Adipocyte (in vitro differentiated cells): ENCODE measurements at regions not wholly inside any gene's neighbourhood (a gene's known extent, or its start where the extent isn't known, plus 50 kb on each side); places are given as distances from the start of the nearest gene placed in this dataset.

Source experiments
- DNase-seq: peaks from one replicate; pipeline ENCODE4 v3.0.0-alpha.2; 2015; ENCODE audit warnings: low read depth
- H3K27me3 ChIP-seq: replicated peaks from 2 replicates; pipeline ENCODE4 v1.7.0; 2013; ENCODE audit warnings: mild to moderate bottlenecking, low read length, moderate library complexity; ENCODE audit not compliant: control insufficient read depth, insufficient read depth
- H3K36me3 ChIP-seq: 2 replicates; pipeline ENCODE4 v1.7.0; 2013; ENCODE audit warnings: low read length, mild to moderate bottlenecking, moderate library complexity; ENCODE audit not compliant: control insufficient read depth, insufficient read depth, severe bottlenecking
- H3K4me1 ChIP-seq: 2 replicates; pipeline ENCODE4 v1.7.0; 2013; ENCODE audit warnings: mild to moderate bottlenecking, low read length, moderate library complexity; ENCODE audit not compliant: control insufficient read depth, insufficient read depth
- H3K4me3 ChIP-seq: 2 replicates; pipeline ENCODE4 v1.7.0; 2013; ENCODE audit warnings: mild to moderate bottlenecking, low read length, moderate library complexity
- H3K9ac ChIP-seq: 2 replicates; pipeline ENCODE4 v1.7.0; 2013; ENCODE audit warnings: mild to moderate bottlenecking, low read length, moderate library complexity
- H3K9me3 ChIP-seq: 2 replicates; pipeline ENCODE4 v1.7.0; 2013; ENCODE audit warnings: mild to moderate bottlenecking, low read length, moderate library complexity; ENCODE audit not compliant: control insufficient read depth

GRCh38 chr15:101563176-101563796 lies 73.8 kb upstream of the PCSK6 start:
- H3K9ac ChIP-seq: no peak overlapping the region
- H3K4me3 ChIP-seq: no peak overlapping the region
- peaks cover 48% of the 10 kb centered on the region for H3K27me3 ChIP-seq
- H3K9me3 ChIP-seq: no peaks in the 10 kb centered on the region
- no peak for DNase-seq
- H3K36me3 ChIP-seq: no peaks in the 10 kb centered on the region
- peaks cover 4% of the 10 kb centered on the region for H3K4me1 ChIP-seq

- H3K9ac ChIP-seq: no peak overlapping the region
- no peaks in the 10 kb centered on the region for H3K36me3 ChIP-seq
- peaks cover 47% of the 10 kb centered on the region for H3K27me3 ChIP-seq
- H3K9me3 ChIP-seq: no peaks in the 10 kb centered on the region
- H3K4me3 ChIP-seq: no peak overlapping the region
- no peak for DNase-seq
- H3K4me1 ChIP-seq: peaks cover 4% of the 10 kb centered on the region
Measured at GRCh38 chr15:101562428-101563059, 73.0 kb upstream of the PCSK6 start.

GRCh38 chr15:101561584-101561906 lies 72.0 kb upstream of the PCSK6 start:
- no peak for DNase-seq
- H3K4me3 ChIP-seq: no peak overlapping the region
- H3K9me3 ChIP-seq: no peaks in the 10 kb centered on the region
- H3K27me3 ChIP-seq: peaks cover 37% of the 10 kb centered on the region
- no peak overlapping the region for H3K9ac ChIP-seq
- peaks cover 4% of the 10 kb centered on the region for H3K4me1 ChIP-seq
- H3K36me3 ChIP-seq: no peaks in the 10 kb centered on the region

GRCh38 chr15:101560722-101561583 lies 71.4 kb upstream of the PCSK6 start:
- Histone ChIP-seq H3K9me3 (no peaks in the 10 kb centered on the region), H3K4me1 (peaks cover 4% of the 10 kb centered on the region), H3K36me3 (no peaks in the 10 kb centered on the region), H3K4me3 (no peak overlapping the region), H3K9ac (no peak overlapping the region), H3K27me3 (peaks cover 35% of the 10 kb centered on the region)
- no peak for DNase-seq

GRCh38 chr15:101559952-101560351 lies 70.4 kb upstream of the PCSK6 start:
- Histone ChIP-seq H3K36me3 (no peaks in the 10 kb centered on the region), H3K27me3 (peaks cover 30% of the 10 kb centered on the region), H3K4me3 (no peak overlapping the region), H3K9ac (no peak overlapping the region), H3K9me3 (no peaks in the 10 kb centered on the region), H3K4me1 (peaks cover under 1% of the 10 kb centered on the region)
- DNase-seq: no peak

GRCh38 chr15:101558221-101558941 lies 68.9 kb upstream of the PCSK6 start:
- DNase-seq: no peak
- no peak overlapping the region for H3K9ac ChIP-seq
- H3K9me3 ChIP-seq: no peaks in the 10 kb centered on the region
- no peaks in the 10 kb centered on the region for H3K36me3 ChIP-seq
- no peaks in the 10 kb centered on the region for H3K4me1 ChIP-seq
- H3K27me3 ChIP-seq: peaks cover 40% of the 10 kb centered on the region
- no peak overlapping the region for H3K4me3 ChIP-seq

- Histone ChIP-seq H3K9me3 (no peaks in the 10 kb centered on the region), H3K27me3 (peaks cover 47% of the 10 kb centered on the region), H3K4me1 (no peaks in the 10 kb centered on the region), H3K4me3 (no peak overlapping the region), H3K36me3 (no peaks in the 10 kb centered on the region), H3K9ac (no peak overlapping the region)
- DNase-seq: no peak
Measured at GRCh38 chr15:101556273-101556672, 66.8 kb upstream of the PCSK6 start.

GRCh38 chr15:101554115-101554915 lies 64.8 kb upstream of the PCSK6 start:
- no peak for DNase-seq
- H3K4me1 ChIP-seq: no peaks in the 10 kb centered on the region
- no peak overlapping the region for H3K9ac ChIP-seq
- H3K27me3 ChIP-seq: peaks cover 37% of the 10 kb centered on the region
- no peaks in the 10 kb centered on the region for H3K36me3 ChIP-seq
- H3K9me3 ChIP-seq: no peaks in the 10 kb centered on the region
- no peak overlapping the region for H3K4me3 ChIP-seq

- H3K4me1 ChIP-seq: no peaks in the 10 kb centered on the region
- H3K36me3 ChIP-seq: no peaks in the 10 kb centered on the region
- no peak overlapping the region for H3K4me3 ChIP-seq
- H3K9ac ChIP-seq: no peak overlapping the region
- DNase-seq: no peak
- peaks cover 10% of the 10 kb centered on the region for H3K9me3 ChIP-seq
- H3K27me3 ChIP-seq: peaks cover 33% of the 10 kb centered on the region
Measured at GRCh38 chr15:101551696-101552591, 62.4 kb upstream of the PCSK6 start.

GRCh38 chr15:101550124-101550523 lies 60.6 kb upstream of the PCSK6 start:
- H3K36me3 ChIP-seq: no peaks in the 10 kb centered on the region
- DNase-seq: no peak
- peaks cover 11% of the 10 kb centered on the region for H3K9me3 ChIP-seq
- no peaks in the 10 kb centered on the region for H3K4me1 ChIP-seq
- no peak overlapping the region for H3K9ac ChIP-seq
- H3K4me3 ChIP-seq: no peak overlapping the region
- H3K27me3 ChIP-seq: peaks cover 46% of the 10 kb centered on the region
